Central memory CD8-positive, alpha-beta T cell (primary cell): ENCODE measurements at regions not wholly inside any gene's neighbourhood (a gene's known extent, or its start where the extent isn't known, plus 50 kb on each side); places are given as distances from the start of the nearest gene placed in this dataset.
"Not testable (repeated sequence)": the region's sequence is repeated elsewhere in the genome, so short reads cannot be mapped to it uniquely, and the experiment has no call there.

ENCODE experiments used
- ATAC-seq: fragments of 150-1000 bp; cut with Tn5 transposase; replicated peaks from 2 replicates; pipeline ENCODE4 v1.10.0; 2022; ENCODE audit warnings: mild to moderate bottlenecking, moderate FRiP score, moderate number of reproducible peaks; ENCODE audit not compliant: poor library complexity, severe bottlenecking; ENCODE audit errors: extremely low read depth
- DNase-seq, 2 donors: peaks; one replicate each; pipeline ENCODE4 v3.0.0; 2021; ENCODE audit warnings: low spot score in 2 of 2
- H3K27ac Mint-ChIP-seq: one replicate; pipeline ENCODE4 v1.8.0; 2022; ENCODE audit warnings: low read depth, mild to moderate bottlenecking, moderate library complexity, mixed read lengths
- H3K27me3 Mint-ChIP-seq: one replicate; pipeline ENCODE4 v1.8.0; 2022; ENCODE audit warnings: mixed read lengths
- H3K36me3 Mint-ChIP-seq: one replicate; pipeline ENCODE4 v1.8.0; 2022; ENCODE audit warnings: mild to moderate bottlenecking, moderate library complexity, mixed read lengths; ENCODE audit not compliant: insufficient read depth
- H3K4me1 Mint-ChIP-seq: one replicate; pipeline ENCODE4 v1.8.0; 2022; ENCODE audit warnings: mixed read lengths
- H3K4me3 Mint-ChIP-seq: one replicate; pipeline ENCODE4 v1.8.0; 2022; ENCODE audit warnings: mild to moderate bottlenecking, moderate library complexity, mixed read lengths
- H3K9me3 Mint-ChIP-seq: one replicate; pipeline ENCODE4 v1.8.0; 2022; ENCODE audit warnings: mixed read lengths

DNA sequence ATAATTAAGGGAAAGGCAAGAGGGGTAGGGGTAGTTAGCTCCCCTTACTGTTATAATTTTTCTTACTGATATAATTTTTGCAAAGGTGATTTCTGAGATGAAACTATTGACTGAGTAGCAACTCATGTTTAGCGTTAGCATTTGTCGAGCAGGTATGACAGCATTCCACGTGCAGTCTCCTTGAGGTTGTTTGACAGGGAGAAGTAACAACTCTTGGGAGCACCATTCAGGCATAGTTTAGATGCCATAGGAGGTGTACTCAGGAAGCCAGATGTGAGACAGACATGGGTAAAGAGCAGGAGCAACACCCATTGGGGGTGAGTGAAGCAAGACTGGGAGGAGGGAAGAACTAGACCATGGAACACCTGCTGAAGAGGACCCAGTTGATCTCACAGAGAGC, 96.6 kb upstream of the KLF6 start:
- H3K4me1 Mint-ChIP-seq, result peaks cover 33% of the 10 kb centered on the region
- no peak overlapping the region for H3K27ac Mint-ChIP-seq
- no peaks in the 10 kb centered on the region for H3K27me3 Mint-ChIP-seq
- DNase-seq (no peak), ATAC-seq (no peak)
- no peaks in the 10 kb centered on the region for H3K9me3 Mint-ChIP-seq
- peaks cover 2% of the 10 kb centered on the region for H3K36me3 Mint-ChIP-seq
- H3K4me3 Mint-ChIP-seq, result no peak overlapping the region

DNA sequence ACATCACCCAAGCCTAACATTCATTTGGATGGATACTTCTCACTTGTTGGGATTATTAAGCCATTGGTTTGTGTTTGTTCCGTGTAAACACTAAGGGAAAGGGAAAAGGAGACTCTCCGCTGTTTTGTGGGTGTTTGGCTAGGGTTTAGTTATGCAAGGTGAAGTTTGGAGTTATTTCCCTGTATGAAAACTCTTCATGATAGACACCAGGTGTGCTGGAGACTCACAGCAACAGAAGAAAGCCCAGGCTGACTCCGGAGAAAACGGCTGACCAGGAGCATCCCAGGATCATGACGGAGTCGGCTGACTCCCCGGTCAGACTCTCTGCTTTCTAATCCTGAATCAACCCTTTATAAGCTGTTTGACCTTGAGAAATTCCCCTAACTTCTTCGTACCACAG, 94.1 kb upstream of the KLF6 start:
- DNase-seq (no peak), ATAC-seq (no peak)
- Mint-ChIP-seq H3K4me3 (no peak overlapping the region), H3K36me3 (peaks cover 16% of the 10 kb centered on the region), H3K9me3 (no peaks in the 10 kb centered on the region), H3K27ac (peak overlapping the region; percentile 16), H3K4me1 (peaks cover 45% of the 10 kb centered on the region), H3K27me3 (no peaks in the 10 kb centered on the region)

GRCh38 chr10:3877211-3878000, 92.4 kb upstream of the KLF6 start:
- peaks cover 23% of the 10 kb centered on the region for H3K36me3 Mint-ChIP-seq
- DNase-seq (no peak), ATAC-seq (no peak)
- peak overlapping the region; percentile 73 for H3K4me3 Mint-ChIP-seq
- no peaks in the 10 kb centered on the region for H3K9me3 Mint-ChIP-seq
- H3K27me3 Mint-ChIP-seq, result no peaks in the 10 kb centered on the region
- H3K27ac Mint-ChIP-seq, result peak overlapping the region; percentile 99
- H3K4me1 Mint-ChIP-seq, result peaks cover 58% of the 10 kb centered on the region

- ATAC-seq, result no peak
- H3K36me3 Mint-ChIP-seq, result peaks cover 23% of the 10 kb centered on the region
- peak overlapping the region; percentile 73 for H3K4me3 Mint-ChIP-seq
- DNase-seq, result no peak
- no peaks in the 10 kb centered on the region for H3K27me3 Mint-ChIP-seq
- H3K9me3 Mint-ChIP-seq, result no peaks in the 10 kb centered on the region
- H3K27ac Mint-ChIP-seq, result peak overlapping the region; percentile 99
- H3K4me1 Mint-ChIP-seq, result peaks cover 60% of the 10 kb centered on the region
These were observed 91.4 kb upstream of the KLF6 start for GRCh38 chr10:3876350-3876962.

- Mint-ChIP-seq H3K36me3 (peaks cover 23% of the 10 kb centered on the region), H3K27ac (peak overlapping the region; percentile 99), H3K9me3 (no peaks in the 10 kb centered on the region), H3K27me3 (no peaks in the 10 kb centered on the region), H3K4me3 (peak overlapping the region; percentile 73), H3K4me1 (peaks cover 61% of the 10 kb centered on the region)
- DNase-seq (no peak), ATAC-seq (no peak)
These were observed 90.8 kb upstream of the KLF6 start for GRCh38 chr10:3875842-3876235.

GRCh38 chr10:3874990-3875841, 90.2 kb upstream of the KLF6 start:
- peak; percentile 82 for ATAC-seq
- Mint-ChIP-seq H3K27me3 (no peaks in the 10 kb centered on the region), H3K4me1 (peaks cover 61% of the 10 kb centered on the region), H3K36me3 (peaks cover 23% of the 10 kb centered on the region), H3K27ac (peak overlapping the region; percentile 99), H3K9me3 (no peaks in the 10 kb centered on the region), H3K4me3 (peak overlapping the region; percentile 73)
- peak in 1 of 2 donors; percentile 60 for DNase-seq

- Mint-ChIP-seq H3K36me3 (peaks cover 23% of the 10 kb centered on the region), H3K27ac (peak overlapping the region; percentile 99), H3K4me1 (peaks cover 61% of the 10 kb centered on the region), H3K4me3 (peak overlapping the region; percentile 73)
- ATAC-seq, H3K9me3 Mint-ChIP-seq, H3K27me3 Mint-ChIP-seq, DNase-seq: not testable (repeated sequence)
These were observed 89.6 kb upstream of the KLF6 start for GRCh38 chr10:3874610-3874989.

GRCh38 chr10:3873728-3874461, 88.9 kb upstream of the KLF6 start:
- peak overlapping the region; percentile 99 for H3K27ac Mint-ChIP-seq
- no peaks in the 10 kb centered on the region for H3K27me3 Mint-ChIP-seq
- DNase-seq, result peak in 1 of 2 donors; percentile 53
- ATAC-seq, result peak; percentile 62
- H3K36me3 Mint-ChIP-seq, result peaks cover 23% of the 10 kb centered on the region
- peaks cover 56% of the 10 kb centered on the region for H3K4me1 Mint-ChIP-seq
- H3K9me3 Mint-ChIP-seq, result no peaks in the 10 kb centered on the region
- H3K4me3 Mint-ChIP-seq, result peak overlapping the region; percentile 36

DNA sequence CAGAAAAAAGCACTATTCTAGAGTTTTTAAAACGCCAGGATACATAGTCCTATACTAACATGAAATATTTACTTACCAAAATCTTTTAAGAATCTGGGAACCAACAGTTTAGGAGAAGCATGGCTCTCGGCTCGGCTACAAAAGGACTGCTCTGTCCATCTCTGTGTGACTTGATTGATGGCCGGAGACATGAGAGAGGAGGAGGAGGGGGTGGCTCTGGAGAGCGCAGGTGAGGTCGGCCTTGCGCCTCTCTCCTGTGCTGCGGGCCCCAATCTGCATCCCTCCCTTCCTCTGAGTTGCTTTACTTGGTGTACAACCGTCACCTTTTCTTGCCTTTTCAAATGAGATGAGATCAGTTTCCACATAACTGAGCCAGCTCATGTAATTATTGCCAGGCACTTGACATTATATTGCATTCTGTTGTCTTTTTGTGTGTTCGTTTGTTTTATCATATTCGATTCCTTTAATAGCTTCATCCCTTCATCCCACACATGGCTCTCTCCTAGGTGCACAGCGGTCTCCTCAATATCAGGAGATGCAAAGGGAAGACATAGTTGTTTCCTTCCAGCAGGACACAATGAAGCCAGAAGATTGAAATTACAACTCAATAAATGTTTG, 87.8 kb upstream of the KLF6 start:
- no peak for ATAC-seq
- H3K27ac Mint-ChIP-seq, result peak overlapping the region; percentile 99
- H3K36me3 Mint-ChIP-seq, result peaks cover 23% of the 10 kb centered on the region
- H3K27me3 Mint-ChIP-seq, result no peaks in the 10 kb centered on the region
- H3K4me1 Mint-ChIP-seq, result peaks cover 55% of the 10 kb centered on the region
- DNase-seq, result no peak
- H3K9me3 Mint-ChIP-seq, result no peaks in the 10 kb centered on the region
- H3K4me3 Mint-ChIP-seq, result no peak overlapping the region

- ATAC-seq, result no peak
- H3K4me1 Mint-ChIP-seq, result peaks cover 56% of the 10 kb centered on the region
- H3K27ac Mint-ChIP-seq, result peak overlapping the region; percentile 99
- H3K4me3 Mint-ChIP-seq, result no peak overlapping the region
- H3K9me3 Mint-ChIP-seq, result no peaks in the 10 kb centered on the region
- H3K27me3 Mint-ChIP-seq, result no peaks in the 10 kb centered on the region
- peaks cover 22% of the 10 kb centered on the region for H3K36me3 Mint-ChIP-seq
- DNase-seq, result no peak
These were observed 86.5 kb upstream of the KLF6 start for GRCh38 chr10:3871424-3871996.

- DNase-seq (no peak), ATAC-seq (no peak)
- Mint-ChIP-seq H3K36me3 (peaks cover 8% of the 10 kb centered on the region), H3K27me3 (no peaks in the 10 kb centered on the region), H3K4me3 (no peak overlapping the region), H3K9me3 (no peaks in the 10 kb centered on the region), H3K27ac (no peak overlapping the region), H3K4me1 (peaks cover 47% of the 10 kb centered on the region)
These were observed 84.0 kb upstream of the KLF6 start for GRCh38 chr10:3869036-3869435.
